ENCODE measurements at regions not wholly inside any gene's neighbourhood (a gene's known extent, or its start where the extent isn't known, plus 50 kb on each side); places are given as distances from the start of the nearest gene placed in this dataset.
A peak's percentile ranks its signal among the peaks of the same experiment; 100 is the strongest.

DNA sequence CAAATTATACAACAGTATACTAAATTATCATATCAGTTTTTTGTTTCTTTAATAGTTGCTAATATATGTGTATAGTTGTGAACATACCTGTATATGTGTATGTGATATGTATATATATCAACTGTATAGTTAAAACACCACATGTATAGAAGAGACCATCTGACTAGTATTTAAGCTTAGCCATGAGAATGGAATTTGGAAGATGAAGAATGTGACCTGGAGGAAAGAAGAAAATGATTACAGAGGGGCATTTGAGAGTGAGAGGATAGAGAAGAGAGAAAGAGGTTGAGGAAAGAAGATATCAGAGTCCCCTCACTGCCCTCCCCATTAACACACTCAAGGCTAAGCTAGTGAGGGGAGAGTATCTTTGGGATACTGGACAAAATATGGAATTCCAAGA lies 335.9 kb downstream of the BCKDHB start:
- no peak overlapping the region for H3K27ac ChIP-seq (ENCODE audit: poor library complexity, severe bottlenecking)
- 0 out of 2 replicates have a peak, but pooled peaks cover 7% of the 10 kb centered on the region for H3K36me3 ChIP-seq (ENCODE audit: low read depth)
- no peak for ATAC-seq (ENCODE audit: low read depth)
- H3K9me3 ChIP-seq (ENCODE audit: severe bottlenecking) = peaks cover 4% of the 10 kb centered on the region
- no peaks in the 10 kb centered on the region for H3K27me3 ChIP-seq (ENCODE audit: insufficient read depth, poor library complexity, severe bottlenecking)
- no peak overlapping the region for H3K4me3 ChIP-seq (ENCODE audit: severe bottlenecking)
- TF ChIP-seq, protein P1, sequence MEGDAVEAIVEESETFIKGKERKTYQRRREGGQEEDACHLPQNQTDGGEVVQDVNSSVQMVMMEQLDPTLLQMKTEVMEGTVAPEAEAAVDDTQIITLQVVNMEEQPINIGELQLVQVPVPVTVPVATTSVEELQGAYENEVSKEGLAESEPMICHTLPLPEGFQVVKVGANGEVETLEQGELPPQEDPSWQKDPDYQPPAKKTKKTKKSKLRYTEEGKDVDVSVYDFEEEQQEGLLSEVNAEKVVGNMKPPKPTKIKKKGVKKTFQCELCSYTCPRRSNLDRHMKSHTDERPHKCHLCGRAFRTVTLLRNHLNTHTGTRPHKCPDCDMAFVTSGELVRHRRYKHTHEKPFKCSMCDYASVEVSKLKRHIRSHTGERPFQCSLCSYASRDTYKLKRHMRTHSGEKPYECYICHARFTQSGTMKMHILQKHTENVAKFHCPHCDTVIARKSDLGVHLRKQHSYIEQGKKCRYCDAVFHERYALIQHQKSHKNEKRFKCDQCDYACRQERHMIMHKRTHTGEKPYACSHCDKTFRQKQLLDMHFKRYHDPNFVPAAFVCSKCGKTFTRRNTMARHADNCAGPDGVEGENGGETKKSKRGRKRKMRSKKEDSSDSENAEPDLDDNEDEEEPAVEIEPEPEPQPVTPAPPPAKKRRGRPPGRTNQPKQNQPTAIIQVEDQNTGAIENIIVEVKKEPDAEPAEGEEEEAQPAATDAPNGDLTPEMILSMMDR (IDR thresholded peaks at IDR 0.05; ENCODE audit: poor library complexity, severe bottlenecking) = no peak
- DNase-seq (ENCODE audit: low spot score) = no peak
- H3K4me1 ChIP-seq (ENCODE audit: insufficient read depth, poor library complexity, severe bottlenecking) = peaks cover 27% of the 10 kb centered on the region

DNA sequence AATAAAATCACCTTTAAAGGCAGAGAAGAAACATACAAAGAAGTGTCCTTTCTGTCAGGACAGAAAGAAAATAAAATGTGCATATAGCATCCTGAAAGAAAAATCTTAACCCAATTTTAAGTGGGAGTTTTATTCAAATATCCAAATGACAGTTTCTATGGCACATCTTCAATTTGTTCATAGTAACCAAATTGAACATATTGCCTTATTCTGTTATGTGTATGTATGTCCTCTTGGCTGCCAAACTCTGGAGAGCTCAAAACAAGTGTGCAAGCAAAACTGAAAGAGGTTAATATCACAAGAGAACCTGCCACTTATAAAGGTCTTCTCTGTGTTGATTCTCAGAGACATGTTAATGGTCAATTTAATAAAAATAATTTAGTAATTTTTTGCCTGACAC lies 334.7 kb downstream of the BCKDHB start:
- H3K36me3 ChIP-seq (ENCODE audit: low read depth) = 0 out of 2 replicates have a peak, but pooled peaks cover 7% of the 10 kb centered on the region
- no peak for ATAC-seq (ENCODE audit: low read depth)
- no peak for DNase-seq (ENCODE audit: low spot score)
- H3K27ac ChIP-seq (ENCODE audit: poor library complexity, severe bottlenecking) = peak overlapping the region; percentile 92
- H3K9me3 ChIP-seq (ENCODE audit: severe bottlenecking) = peaks cover 4% of the 10 kb centered on the region
- H3K4me3 ChIP-seq (ENCODE audit: severe bottlenecking) = no peak overlapping the region
- H3K4me1 ChIP-seq (ENCODE audit: insufficient read depth, poor library complexity, severe bottlenecking) = peaks cover 27% of the 10 kb centered on the region
- H3K27me3 ChIP-seq (ENCODE audit: insufficient read depth, poor library complexity, severe bottlenecking) = no peaks in the 10 kb centered on the region
- TF ChIP-seq, protein P1 (IDR thresholded peaks at IDR 0.05; ENCODE audit: poor library complexity, severe bottlenecking) = no peak

DNA sequence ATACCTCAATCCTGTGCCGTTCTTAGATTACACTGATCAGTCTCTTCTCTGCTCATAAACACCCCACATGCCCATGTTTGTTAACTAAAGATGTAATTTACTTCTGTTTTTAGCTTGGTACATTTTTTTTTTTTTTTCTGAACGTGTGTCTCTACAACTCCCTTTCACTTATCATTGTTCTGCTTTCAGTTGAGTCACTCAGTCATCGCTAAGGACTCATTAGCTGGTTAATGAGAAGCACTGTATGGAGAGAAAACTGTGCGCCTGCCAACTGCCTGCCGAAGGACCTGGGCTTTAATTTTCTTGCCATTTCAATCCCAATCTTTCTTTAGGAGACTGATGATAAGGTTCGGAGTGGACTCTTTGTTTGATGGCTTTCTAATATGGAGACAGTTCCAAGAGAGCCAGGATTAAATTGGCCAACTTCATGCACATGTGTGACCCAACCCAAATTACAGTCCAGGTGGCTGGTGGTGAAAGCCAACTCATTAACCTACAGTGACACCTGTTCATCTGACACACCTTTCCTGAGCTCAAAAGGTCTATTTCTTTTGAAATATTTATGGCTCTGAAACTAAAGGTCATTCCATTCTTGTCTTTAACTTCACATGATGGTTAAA lies 334.1 kb downstream of the BCKDHB start:
- H3K27me3 ChIP-seq (ENCODE audit: insufficient read depth, poor library complexity, severe bottlenecking) = no peaks in the 10 kb centered on the region
- TF ChIP-seq, protein P1 (IDR thresholded peaks at IDR 0.05; ENCODE audit: poor library complexity, severe bottlenecking) = no peak
- DNase-seq (ENCODE audit: low spot score) = no peak
- H3K27ac ChIP-seq (ENCODE audit: poor library complexity, severe bottlenecking) = peak overlapping the region; percentile 92
- no peak for ATAC-seq (ENCODE audit: low read depth)
- H3K4me1 ChIP-seq (ENCODE audit: insufficient read depth, poor library complexity, severe bottlenecking) = peaks cover 27% of the 10 kb centered on the region
- peaks cover 4% of the 10 kb centered on the region for H3K9me3 ChIP-seq (ENCODE audit: severe bottlenecking)
- H3K4me3 ChIP-seq (ENCODE audit: severe bottlenecking) = no peak overlapping the region
- 0 out of 2 replicates have a peak, but pooled peaks cover 7% of the 10 kb centered on the region for H3K36me3 ChIP-seq (ENCODE audit: low read depth)

DNA sequence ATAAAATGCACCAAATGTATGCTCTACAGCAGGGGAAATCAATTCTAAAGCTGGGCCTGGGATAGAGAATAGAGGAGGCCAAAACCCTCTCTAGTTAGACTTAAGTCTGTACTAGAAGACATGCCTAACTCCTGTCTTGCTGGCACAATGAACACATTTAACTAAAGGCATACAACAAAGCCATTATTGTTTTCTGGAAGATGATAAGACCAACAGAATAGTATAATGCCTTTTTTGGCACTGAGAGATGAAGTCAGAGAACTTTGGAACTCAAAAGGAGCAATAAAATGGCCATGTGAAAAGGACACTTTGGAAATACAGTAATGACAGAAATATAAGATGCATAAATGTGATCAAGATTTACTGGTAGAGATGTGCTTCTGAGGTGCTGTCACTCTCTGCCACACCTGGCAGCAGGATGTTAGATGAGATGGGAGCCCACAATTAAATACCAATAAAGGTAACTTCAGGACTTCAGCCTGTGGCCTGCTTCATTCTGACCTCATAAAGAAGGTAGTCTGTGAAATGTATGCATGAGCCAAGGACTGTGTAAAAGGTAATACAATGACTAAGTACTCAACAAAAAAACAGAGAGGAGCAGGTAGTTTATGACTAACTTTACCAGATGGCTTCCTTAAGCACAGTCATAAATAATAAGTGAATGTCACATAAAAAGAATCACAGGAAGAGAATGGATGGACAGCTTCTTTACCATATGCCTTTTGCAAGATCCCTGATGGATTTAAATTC lies 333.4 kb downstream of the BCKDHB start:
- 0 out of 2 replicates have a peak, but pooled peaks cover 7% of the 10 kb centered on the region for H3K36me3 ChIP-seq (ENCODE audit: low read depth)
- no peak overlapping the region for H3K4me3 ChIP-seq (ENCODE audit: severe bottlenecking)
- peak; percentile 55 for ATAC-seq (ENCODE audit: low read depth)
- peaks cover 4% of the 10 kb centered on the region for H3K9me3 ChIP-seq (ENCODE audit: severe bottlenecking)
- peak overlapping the region; percentile 92 for H3K27ac ChIP-seq (ENCODE audit: poor library complexity, severe bottlenecking)
- TF ChIP-seq, protein P1 (IDR thresholded peaks at IDR 0.05; ENCODE audit: poor library complexity, severe bottlenecking) = no peak
- no peak for DNase-seq (ENCODE audit: low spot score)
- H3K27me3 ChIP-seq (ENCODE audit: insufficient read depth, poor library complexity, severe bottlenecking) = no peaks in the 10 kb centered on the region
- peaks cover 27% of the 10 kb centered on the region for H3K4me1 ChIP-seq (ENCODE audit: insufficient read depth, poor library complexity, severe bottlenecking)
